ENCODE measurements at regions not wholly inside any gene's neighbourhood (a gene's known extent, or its start where the extent isn't known, plus 50 kb on each side); places are given as distances from the start of the nearest gene placed in this dataset.

GRCh38 chr3:105296182-105296822 is 70.4 kb upstream of the ALCAM start:
- peak; percentile 10 for DNase-seq (ENCODE audit: low spot score)

GRCh38 chr3:105304487-105304886 is 62.2 kb upstream of the ALCAM start:
- DNase-seq (ENCODE audit: low spot score), result no peak

GRCh38 chr3:105315144-105315543 is 51.6 kb upstream of the ALCAM start:
- DNase-seq (ENCODE audit: low spot score), result no peak

- no peak for DNase-seq (ENCODE audit: low spot score)
Observed at GRCh38 chr3:105315815-105316214, 50.9 kb upstream of the ALCAM start.

- no peak for DNase-seq (ENCODE audit: low spot score)
Observed at GRCh38 chr3:105316331-105316730, 50.4 kb upstream of the ALCAM start.

All from LoVo (cell line).